ENCODE measurements at regions not wholly inside any gene's neighbourhood (a gene's known extent, or its start where the extent isn't known, plus 50 kb on each side); places are given as distances from the start of the nearest gene placed in this dataset.

GRCh38 chr10:31583293-31583692 lies 264.3 kb downstream of the ZEB1 start:
- DNase-seq (ENCODE audit: low read depth) = no peak

GRCh38 chr10:31582365-31583052 lies 263.5 kb downstream of the ZEB1 start:
- DNase-seq (ENCODE audit: low read depth) = peak; percentile 73

- peak; percentile 19 for DNase-seq (ENCODE audit: low read depth)
These were observed 262.8 kb downstream of the ZEB1 start for GRCh38 chr10:31581741-31582323.

- no peak for DNase-seq (ENCODE audit: low read depth)
These were observed 261.6 kb downstream of the ZEB1 start for GRCh38 chr10:31580646-31581045.

Data from RPMI7951 (cell line).